Heart left ventricle (tissue), 13 donors: ENCODE measurements at regions not wholly inside any gene's neighbourhood (a gene's known extent, or its start where the extent isn't known, plus 50 kb on each side); places are given as distances from the start of the nearest gene placed in this dataset.
"Not testable (repeated sequence)": the region's sequence is repeated elsewhere in the genome, so short reads cannot be mapped to it uniquely, and the experiment has no call there.

Source experiments
- CTCF ChIP-seq, 12 donors: fragments of 200-600 bp; sonication (generic) in 4 of 12; IDR thresholded peaks; one replicate each; pipeline versions ENCODE4 v1.5.0 to v1.8.0; 2018 to 2022; ENCODE audit warnings: antibody characterized with exemption in 12 of 12, mild to moderate bottlenecking in 5 of 12
- POLR2A ChIP-seq, 2 donors: fragments of 450-650 bp; IDR thresholded peaks; one replicate each; pipeline ENCODE4 v1.6.1; 2017; ENCODE audit warnings: antibody characterized with exemption in 2 of 2, mild to moderate bottlenecking in 2 of 2, moderate library complexity in 2 of 2
- donor health status: ischemic (EF 13 %, LVEDD 7.1; RV severe dilation, severe dysfunction).
- donor health status: DM: no; HTN: yes; CAD: no.
- donor health status: DM: no; HTN: no; CAD: no.
- donor health status: ischemic (EF 25% LVEDD 6.9; RV normal size, moderate dysfunction).
- donor health status: ischemic (EF 25% LVEDD 5.7; RV mildly dilated, moderate dysfunction).
- donor health status: ischemic (EF 35%, LVEDD 5.7; RV mildly dilated, moderate dysfunction).
- donor health status: nonischemic (EF 11% LVEDD 7.7; RV severe dilation, severe dysfunction).
- donor health status: DM: yes; HTN: yes; CAD: no.
- donor health status: PGD.
- donor health status: ischemic (EF 29% LVEDD 5.4; RV normal size, mild dysfunction).
- donor health status: nonischemic (EF 23%, LVEDD 6.1; RV moderate dilation, normal function).

GRCh38 chr16:29348123-29348690, 58.3 kb downstream of the NPIPB11 start:
- not testable (repeated sequence) for TF ChIP-seq CTCF, POLR2A (IDR thresholded peaks at IDR 0.05)
